Cardiac septum (tissue), 1 donor: ENCODE measurements at regions not wholly inside any gene's neighbourhood (a gene's known extent, or its start where the extent isn't known, plus 50 kb on each side); places are given as distances from the start of the nearest gene placed in this dataset.
"Not testable (repeated sequence)": the region's sequence is repeated elsewhere in the genome, so short reads cannot be mapped to it uniquely, and the experiment has no call there.

ENCODE experiments used
- DNase-seq: peaks from one replicate; pipeline ENCODE4 v3.0.0-alpha.2; 2020; ENCODE audit warnings: low spot score
- intact Hi-C: fragments of 100-400 bp; cut with DNase I; formaldehyde crosslinking; loops from one replicate; pipeline ENCODE4 v1.14.0; 2022
- donor health status: DM: no; HTN: no; CAD: no.

DNA sequence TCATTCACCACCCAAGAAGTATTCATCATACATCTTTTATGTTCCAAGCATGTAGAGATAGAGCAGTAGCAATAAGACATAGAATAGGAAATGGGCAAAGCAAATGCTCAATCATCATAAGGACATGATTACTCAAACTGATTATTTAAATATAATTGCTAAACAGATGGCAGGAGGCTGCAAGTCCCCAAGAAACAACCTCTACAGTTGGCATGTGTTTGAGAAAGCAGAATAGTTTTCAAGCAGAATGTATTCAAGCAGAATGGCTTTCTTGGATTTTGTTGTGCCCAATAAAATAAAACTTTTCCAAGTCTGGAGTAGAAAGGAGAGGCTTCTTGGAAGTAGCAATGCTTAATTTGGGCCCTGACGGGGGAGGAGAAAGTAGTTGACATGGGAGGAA is 86.5 kb upstream of the SYN3 start:
- DNase-seq = no peak
- intact Hi-C loops = no loop called here

DNA sequence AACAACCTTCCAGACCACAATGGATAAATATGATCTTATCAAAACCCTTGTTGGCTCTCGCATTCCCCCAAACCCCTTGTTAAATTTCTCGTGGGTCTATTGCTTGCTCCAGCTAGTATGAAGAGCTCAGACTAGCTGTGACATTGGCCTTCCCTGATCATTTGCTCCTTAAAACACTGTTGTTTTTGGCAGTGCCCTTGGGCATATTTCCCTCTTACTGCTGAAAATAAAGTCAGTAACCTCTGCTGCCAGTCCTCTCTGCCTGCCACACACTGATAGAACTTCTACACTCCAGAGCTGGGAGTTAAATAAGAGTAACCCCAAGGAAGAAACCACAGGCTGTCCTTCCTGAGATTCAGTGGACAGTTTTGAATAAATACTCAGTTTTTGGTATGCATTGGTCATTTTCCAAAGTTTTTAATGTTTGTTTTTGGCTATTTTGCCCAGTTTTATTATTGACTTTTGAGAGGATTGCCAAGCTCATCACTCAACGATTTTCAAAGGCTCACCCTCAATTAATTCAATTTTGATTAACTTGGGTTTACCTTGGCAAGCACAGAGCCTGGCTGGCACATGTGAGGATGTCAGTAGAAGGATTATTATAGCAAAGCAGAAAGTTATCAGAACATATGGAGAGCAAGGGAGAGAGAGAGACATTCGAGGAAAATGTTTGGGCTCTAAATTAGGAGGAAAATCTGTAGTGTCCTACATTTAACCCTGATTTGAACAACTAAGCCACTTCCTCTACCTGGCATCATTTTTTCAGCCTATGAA is 84.3 kb upstream of the SYN3 start:
- no peak for DNase-seq
- intact Hi-C loops = no loop called here

DNA sequence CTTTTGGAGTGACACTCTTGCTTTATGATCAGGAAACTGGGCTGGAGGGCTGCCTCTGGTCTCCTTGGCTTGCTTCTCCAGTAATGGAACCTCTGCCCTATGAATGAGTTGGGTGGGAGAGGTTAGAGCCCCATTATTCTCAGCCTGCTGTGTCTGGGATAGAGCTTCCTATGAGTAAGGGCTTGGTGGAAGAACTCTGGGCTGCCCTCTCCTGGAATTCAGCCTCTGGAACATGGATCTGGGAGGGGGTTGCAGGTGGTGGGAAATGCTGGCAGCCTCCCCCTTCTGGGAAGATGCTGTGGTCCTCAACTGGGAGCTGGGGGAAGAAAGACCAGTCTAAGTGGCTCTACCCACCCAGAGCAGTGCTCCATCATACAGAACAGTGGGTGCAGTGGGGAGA is 81.8 kb upstream of the SYN3 start:
- no peak for DNase-seq
- intact Hi-C loops = no loop called here

DNA sequence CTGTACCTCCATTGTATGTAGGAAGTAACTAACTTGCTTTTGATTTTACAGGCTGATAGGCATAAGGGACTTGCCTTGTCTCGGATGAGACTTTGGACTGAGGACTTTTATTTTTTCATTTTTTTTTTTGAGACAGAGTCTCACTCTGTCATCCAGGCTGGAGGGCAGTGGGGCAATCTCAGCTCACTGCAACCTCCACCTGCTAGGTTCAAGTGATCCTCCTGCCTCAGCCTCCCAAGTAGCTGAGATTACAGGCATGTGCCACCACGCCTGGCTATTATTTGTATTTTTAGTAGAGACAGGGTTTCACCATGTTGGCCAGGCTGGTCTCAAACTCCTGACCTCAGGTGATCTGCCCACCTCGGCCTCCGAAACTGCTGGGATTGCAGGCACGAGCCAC is 80.2 kb upstream of the SYN3 start:
- intact Hi-C loops, DNase-seq: not testable (repeated sequence)

DNA sequence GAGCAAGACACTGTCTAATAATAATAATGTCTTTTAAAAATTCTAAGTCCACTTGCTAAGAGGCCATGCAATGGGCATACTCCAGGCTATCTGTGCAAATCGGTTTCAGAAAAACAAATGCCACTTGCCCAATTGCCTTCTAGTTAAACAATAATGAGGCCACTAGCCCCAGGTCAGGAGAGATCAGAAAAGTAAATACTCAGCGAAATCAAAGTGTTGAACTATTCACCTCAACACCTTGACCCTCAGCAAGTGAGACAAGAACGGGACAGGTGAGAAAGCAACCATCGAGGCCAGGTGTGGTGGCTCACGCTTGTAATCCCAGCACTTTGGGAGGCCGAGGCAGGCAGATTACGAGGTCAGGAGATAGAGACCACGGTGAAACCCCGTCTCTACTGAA is 72.3 kb upstream of the SYN3 start:
- DNase-seq = no peak
- intact Hi-C loops = no loop called here

DNA sequence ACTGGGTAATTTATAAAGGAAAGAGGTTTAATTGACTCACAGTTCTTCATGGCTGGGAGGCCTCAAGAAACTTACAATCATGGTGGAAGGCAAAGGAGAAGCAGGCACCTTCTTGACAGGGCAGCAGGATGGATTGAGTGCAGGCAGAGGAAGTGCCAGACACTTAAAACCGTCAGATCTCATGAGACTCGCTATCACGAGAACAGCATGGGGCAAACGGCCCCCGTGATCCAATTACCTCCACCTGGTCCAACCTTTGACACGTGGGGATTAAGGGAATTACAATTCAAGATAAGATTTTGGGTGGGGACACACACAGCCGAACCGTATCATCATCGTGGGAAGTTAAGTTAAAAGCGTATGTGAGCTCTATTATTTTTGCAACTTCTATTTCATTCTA is 71.4 kb upstream of the SYN3 start:
- intact Hi-C loops = no loop called here

DNA sequence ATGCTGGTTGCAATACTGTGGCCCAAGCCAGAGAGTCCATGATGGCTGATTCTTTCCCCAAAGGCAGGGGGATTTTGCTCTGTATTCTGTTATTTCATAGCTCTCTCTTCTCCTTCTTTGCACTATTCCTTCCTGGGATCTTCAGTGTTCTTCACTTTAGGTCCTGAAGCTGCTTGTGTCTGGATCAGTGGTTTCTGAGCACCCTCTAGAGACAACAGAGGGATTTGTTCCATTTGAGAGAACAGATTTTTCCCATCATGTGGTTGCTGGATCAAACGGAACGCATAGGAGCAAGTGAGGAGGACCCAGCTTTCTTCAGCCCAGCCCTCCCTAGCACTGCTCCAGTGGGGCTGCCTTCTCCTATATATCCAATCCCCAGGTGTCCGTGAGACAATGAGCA is 68.7 kb upstream of the SYN3 start:
- no peak for DNase-seq
- intact Hi-C loops = no loop called here

More for the DNA sequence above, 71.4 kb upstream of the SYN3 start:
- no peak for DNase-seq

DNA sequence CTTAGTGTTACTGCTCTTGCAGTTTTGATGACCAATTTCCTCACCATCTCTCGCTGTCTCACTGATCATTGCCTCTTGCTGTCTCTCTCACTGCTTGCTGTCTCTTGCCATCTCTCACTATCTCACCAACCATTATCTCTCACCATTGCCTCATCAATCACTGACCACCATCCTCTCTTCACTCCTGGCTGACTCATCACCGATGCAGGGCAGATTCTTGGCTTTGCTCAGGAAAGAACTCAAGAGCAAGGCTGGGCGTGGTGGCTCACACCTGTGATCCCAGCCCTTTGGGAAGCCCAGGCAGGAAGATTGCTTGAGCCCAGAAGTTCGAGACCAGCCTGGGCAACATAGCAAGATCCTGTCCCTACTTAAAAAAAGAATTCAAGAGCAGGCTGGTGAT is 66.3 kb upstream of the SYN3 start:
- DNase-seq = no peak
- intact Hi-C loops = no loop called here

DNA sequence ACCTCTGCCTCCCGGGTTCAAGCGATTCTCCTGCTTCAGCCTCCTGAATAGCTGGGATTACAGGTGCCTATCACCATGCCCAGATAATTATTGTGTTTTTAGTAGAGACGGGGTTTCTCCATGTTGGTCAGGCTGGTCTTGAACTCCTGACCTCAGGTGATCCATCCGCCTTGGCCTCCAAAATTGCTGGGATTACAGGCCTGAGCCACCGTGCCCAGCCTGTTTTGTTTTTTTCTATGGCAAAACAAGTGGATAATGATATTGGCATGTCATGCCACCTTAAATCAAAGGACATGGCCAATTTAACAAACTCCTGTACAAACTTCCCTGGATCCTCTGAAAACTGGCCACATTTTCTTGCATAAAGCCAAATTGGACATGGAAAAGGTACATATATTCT is 64.3 kb upstream of the SYN3 start:
- DNase-seq, intact Hi-C loops: not testable (repeated sequence)

DNA sequence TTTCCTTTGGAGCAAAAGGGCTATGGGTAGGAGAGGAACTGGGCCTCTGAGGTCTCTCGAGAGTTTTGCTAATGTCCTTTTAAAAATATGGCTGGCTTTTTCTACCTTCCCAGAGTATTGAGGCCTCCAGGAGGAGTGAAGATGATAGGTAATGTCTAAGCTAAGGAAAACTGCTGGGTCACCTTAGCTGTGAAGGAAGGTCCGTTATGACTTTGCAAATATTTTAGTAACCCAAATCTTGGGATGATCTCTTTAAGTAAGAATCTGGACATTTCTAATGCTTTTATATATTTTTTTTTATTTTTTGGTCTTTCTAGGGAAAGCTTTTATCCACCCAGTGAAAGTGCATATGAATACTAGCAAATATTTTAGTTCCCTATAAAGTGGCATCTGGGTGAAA is 60.9 kb upstream of the SYN3 start:
- intact Hi-C loops = no loop called here

DNA sequence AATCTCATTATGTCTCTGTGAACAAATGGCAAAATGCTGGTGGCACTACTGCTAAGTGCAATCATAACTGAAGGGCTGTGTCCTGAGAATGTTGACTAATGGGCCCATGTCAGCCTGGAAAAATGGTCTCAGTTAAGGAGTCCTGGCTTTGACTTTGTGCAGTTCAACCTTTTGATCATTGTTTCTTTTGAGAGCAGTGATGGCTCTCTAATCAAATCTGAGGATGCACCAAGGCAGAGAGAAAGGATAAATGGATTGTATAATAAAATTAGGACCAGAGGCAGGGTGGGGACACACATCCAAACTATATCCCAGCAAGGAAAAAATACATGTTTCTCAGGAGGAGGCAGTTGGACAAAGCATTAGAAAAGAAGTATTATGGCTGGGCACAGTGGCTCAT is 59.6 kb upstream of the SYN3 start:
- DNase-seq = no peak
- intact Hi-C loops = no loop called here

More for the DNA sequence above, 60.9 kb upstream of the SYN3 start:
- DNase-seq = no peak

DNA sequence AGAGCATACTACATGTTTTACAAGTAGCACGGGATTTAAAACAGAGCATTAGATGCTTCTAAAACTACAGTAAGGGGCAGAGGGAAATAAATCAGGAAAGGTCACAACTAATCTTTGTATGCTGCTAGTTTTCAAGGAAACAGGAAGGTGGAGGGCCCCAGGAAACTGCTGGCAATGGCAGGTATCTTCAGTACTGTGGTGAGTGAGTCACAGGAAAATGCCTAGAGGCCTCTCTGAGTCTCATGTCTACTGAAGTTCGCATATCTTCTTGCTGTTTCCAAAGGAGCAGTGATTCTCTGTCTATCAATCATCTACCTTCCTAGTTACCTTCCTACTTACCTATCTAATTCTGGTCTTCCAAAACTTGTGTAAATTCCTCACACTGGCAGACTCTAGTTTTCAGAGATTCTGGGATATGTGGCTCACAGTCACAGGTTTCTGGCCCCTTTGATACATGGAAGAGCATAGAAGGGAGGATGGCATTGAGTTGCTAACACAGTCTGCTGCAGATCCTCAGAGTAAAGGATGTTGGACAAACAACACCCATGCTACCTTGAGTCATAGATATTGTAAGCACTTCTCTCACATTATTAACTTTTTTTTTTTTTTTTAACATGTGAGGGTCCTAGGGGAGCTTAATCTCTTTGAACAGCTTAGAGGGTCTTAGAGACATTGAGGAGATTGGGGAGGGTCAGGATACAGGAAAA is 58.8 kb upstream of the SYN3 start:
- intact Hi-C loops = no loop called here
- DNase-seq = no peak

DNA sequence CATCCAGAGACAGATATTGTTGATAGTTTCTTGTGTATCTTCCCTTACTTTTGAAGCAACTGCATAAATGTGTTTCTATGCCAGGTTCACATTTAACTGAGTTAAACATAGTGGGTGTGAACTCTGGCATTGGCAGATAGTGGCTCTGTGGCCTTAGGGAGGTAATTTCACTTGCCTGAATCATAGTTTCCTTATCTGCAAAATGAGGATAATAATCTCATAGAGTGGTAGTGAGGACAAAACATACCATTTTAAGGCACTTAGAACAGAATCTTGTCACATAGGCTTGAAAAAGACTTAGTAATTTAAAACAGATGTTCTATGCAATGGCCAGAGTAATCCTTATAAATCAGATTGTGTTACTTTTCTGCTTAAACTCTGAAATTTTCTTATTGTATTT is 56.4 kb upstream of the SYN3 start:
- intact Hi-C loops = no loop called here
- DNase-seq = no peak

DNA sequence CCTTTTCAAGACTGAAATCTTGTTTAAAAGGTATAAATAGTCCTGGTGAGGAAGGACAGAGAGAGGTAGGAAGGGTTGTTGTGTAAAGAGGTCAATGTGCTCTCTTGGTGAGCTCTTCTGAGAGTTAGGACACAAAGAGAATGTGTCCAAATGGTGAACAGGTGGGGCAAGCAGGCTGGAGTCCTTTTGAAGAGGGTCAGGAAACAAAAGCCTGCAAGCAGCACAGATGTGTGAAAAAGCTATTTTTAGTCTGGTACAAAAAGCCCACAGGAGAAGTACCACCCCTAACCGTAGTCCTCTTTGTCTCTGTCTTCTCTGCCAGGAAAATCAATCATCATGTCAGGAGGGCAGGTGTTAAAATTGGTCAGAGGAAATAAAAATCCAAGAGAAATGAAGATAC is 54.4 kb upstream of the SYN3 start:
- intact Hi-C loops = no loop called here
- DNase-seq = no peak

DNA sequence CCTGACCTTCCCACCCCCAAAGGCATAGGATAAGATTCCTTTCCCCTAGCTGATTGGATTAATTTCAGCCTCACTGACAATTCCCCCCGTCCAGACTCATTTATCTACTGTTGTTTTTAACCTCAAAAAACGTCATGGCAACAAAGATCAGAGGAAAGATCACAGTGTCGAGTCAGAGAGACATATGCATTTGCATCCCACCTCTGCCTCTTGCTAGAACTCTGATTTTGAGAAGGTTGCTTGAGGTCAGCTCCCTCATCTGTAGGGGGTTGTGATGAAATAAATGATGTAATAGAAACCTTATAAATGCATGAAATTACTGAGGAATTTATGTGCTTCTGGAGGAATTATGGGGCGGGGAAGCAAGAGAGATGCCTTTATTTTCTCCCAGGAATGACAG is 53.3 kb upstream of the SYN3 start:
- intact Hi-C loops = no loop called here
- no peak for DNase-seq

DNA sequence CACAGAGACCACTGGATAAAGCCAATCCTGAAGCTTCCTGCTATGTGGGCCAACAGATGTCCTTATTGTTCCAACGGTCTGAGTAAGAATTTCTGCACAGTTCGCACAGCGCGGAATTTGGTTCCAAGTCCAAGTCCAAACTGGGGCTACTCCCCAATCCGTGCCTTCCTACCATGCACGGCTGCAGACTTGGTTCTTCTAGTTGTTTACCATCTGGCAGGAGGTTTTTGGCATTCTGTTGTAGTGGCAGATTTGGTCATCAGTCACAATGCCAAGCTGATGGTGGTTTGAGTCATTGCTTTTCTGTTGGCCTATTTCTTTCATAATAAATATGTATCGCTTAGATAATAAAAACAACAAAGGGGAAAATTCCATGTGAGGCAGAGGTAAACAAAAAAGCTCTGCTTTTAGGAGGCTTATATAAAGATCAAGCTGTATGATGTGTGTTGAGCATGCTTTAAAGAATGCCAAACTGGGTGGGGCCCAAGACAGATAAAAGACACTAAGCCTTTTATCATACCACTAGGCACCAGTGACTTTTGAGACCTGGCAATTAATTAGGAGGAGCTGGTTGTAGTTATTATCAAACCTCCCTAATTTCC is 52.5 kb upstream of the SYN3 start:
- intact Hi-C loops = no loop called here
- DNase-seq = no peak

DNA sequence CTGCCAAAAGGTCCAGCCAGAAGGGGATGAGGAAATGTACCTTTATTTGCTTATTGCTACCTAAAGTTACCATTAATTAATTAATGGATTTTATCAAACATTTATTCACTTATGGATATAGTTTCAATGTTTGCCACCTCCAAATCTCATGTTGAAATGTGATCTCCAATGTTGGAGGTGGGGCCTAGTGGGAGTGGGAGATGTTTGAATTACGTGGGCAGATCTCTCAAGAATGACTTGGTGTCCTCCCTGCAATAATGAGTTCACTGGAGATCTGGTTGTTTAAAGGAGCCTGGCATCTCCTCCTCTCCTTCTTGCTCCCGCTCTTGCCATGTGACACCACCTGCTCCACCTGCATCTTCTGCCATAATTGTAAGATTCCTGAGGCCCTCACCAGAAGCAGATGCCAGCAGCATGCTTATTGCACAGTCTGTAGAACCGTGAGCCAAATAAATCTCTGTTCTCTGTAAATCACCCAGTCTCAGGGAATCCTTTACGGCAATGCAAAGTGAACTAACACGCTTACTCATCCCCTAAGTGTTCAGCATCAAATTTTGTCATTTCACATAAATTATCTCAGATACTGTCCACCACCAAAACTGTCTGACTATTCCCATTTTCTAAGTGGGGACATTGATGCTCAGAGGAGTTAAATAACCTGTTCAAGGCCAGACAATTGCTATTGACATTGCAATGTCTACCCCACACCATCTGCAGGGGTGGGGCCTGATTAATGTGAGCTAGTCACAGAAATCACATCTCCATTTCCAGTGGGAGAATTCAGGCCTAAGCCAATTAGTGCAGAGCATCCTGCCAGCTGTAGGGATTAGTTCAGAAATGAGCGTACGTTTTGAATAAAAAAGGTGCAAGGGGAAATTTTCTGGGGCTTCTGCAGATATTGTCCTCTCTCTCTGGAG is 51.6 kb upstream of the SYN3 start:
- no peak for DNase-seq
- intact Hi-C loops = no loop called here

DNA sequence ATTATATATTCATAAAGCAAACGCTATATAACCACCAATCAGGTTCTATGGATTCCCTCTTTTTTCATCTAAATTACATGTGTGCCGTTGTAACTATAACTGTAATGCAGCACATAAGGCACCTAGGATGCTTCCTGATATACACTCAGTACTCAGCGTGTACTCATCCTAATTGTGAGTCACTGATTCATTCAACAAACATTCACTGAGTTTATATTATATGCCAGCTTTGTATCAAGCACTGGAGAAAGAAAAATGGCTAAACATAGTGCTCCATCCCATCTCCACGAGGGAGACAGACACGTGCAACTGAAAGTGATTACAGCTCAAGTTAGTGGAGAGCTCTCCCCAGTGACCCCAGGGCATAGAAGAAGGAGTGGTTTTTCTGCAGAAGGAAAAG is 49.9 kb upstream of the SYN3 start:
- intact Hi-C loops = no loop called here
- no peak for DNase-seq
